GM21717 (cell line): ENCODE measurements at regions not wholly inside any gene's neighbourhood (a gene's known extent, or its start where the extent isn't known, plus 50 kb on each side); places are given as distances from the start of the nearest gene placed in this dataset.

Experiments
- ATAC-seq: cut with Tn5 transposase; IDR thresholded peaks from one replicate; pipeline ENCODE4 v1.9.1; 2021; ENCODE audit warnings: mild to moderate bottlenecking, moderate library complexity; ENCODE audit not compliant: unreplicated experiment

DNA sequence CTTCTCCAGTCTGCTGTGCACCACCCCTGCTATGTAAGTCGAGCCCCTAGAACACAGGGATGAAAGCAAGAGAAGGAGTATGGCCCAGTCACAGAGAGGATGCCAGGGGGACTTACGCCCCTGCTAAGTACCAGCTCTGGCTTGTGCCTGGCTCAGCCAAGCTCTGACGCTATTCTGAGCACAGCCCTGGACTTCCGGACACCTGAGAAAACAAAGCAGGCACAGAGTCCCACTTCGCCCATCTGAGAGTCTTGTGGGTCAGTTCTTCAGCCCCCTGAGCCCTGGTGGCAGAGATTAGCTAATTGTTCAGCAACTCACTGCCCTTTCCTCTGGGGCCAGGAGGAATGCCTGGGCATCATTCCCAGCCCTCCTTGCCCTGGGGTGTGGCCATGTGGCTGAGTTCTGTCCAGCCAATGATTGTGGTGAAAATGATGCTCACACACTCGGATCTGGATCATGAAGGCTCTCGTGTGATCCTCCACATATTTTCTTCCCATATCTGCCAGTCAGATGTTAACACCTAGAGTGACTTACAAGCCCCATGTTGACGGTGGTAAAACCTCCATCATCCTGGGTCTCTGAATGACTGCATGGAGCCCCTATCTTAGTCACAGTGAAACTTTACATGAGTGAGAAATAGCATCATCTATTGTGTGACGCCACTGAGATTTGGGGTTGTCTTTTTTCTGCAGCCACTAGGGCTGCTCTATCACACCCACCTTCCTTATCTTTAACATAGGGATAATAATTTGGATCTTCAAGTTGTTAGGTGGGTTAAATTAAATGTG is 105.7 kb downstream of the TPRA1 start:
- no peak for ATAC-seq

DNA sequence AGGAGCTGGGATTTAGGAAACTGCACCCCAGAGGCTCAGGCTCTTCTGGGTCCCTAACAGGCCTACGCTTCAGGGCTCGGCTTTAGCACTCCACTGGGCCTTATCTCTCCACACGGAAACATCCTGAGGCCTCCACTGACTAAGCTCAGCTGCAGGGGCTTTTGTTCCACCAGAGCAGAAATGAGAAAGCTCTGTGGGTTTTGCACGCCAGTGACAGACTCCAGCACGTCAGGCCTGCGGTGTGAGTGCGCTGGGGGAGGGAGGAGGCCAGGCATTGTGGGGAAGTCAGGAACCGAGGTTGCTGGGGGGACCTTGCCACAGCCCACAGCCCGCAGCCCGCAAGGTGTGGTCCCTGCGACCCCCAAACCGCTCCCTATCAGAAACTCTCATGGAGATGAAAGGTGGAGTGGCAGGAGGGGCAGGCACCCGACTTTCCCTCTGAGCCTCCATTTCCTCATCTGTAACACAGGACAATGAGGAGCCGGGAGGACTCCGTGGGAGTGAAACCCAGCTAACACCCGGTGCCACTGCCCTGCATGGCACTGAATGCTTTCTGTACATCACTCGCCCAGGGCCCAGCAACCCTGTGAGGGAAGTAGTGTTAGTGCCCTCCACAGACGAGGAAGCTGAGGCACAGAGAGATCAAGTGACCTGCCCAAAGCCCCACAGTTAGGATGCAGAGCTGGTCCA is 106.5 kb downstream of the TPRA1 start:
- ATAC-seq, result peak; percentile 74

DNA sequence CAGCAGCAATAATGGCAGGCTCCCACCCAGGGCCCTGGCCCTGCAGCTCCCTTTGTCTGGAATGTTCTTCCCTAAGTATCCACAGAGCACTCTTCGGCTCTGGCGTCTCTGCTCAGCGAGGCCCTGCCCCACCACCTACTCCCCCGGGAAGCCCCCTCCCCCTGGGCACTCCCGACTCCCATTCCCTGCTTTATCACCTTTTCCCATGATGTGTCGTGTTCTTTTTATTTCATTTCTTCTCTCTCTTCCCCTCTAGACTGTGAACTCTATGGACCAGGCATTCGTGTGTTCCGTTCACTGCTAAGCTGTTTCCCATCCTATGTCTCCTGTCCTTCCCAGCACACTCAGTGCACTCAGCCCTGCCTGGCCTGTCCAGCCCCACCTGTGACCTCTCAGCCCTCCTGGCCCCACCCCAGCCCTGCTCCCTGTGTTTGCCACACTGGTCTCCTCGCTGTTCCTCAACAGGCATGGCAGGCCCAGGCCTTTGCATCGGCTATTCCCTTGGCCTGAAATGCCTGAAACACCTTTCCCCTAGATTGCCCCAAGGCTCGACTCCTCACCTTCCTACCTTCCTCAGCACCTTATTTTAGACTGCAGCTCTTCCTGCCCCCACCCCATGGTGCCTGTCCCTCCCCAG is 107.4 kb downstream of the TPRA1 start:
- ATAC-seq, result no peak

DNA sequence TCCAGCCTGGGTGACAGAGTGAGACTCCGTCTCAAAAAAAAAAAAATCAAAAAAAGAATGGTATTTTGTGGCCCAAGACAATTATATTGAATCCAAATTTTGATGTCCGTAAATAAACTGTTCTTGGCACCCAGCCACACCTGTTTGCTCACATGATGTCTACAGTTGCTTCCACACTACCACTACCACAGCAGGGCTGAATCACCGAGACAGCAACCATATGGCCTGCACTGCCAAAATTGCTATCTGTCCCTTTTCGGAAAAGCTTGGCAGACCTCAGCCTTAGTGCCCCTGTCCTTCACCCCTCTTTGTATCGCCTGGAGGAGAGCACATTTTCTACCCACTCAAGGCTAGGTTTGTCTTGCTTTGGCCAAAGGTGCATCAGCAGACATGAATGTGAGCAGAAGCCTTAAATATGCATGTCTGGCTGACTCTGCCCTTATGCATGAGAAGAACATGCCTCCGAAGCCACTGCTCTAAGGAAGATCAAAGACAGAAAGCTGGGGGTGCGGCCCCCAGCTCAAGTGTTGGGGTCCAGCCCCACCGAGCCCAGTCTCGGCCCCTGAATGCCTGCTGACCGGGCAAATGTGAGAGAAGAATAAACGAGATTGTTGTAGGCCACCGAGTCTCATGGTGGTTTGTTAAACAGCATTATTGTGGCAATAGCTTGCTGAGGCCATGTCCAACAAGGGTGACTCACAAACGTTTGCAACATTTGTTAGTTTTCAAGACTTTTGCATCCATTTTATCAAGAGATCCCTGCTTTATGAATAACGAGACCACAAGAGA is 108.1 kb downstream of the TPRA1 start:
- no peak for ATAC-seq

DNA sequence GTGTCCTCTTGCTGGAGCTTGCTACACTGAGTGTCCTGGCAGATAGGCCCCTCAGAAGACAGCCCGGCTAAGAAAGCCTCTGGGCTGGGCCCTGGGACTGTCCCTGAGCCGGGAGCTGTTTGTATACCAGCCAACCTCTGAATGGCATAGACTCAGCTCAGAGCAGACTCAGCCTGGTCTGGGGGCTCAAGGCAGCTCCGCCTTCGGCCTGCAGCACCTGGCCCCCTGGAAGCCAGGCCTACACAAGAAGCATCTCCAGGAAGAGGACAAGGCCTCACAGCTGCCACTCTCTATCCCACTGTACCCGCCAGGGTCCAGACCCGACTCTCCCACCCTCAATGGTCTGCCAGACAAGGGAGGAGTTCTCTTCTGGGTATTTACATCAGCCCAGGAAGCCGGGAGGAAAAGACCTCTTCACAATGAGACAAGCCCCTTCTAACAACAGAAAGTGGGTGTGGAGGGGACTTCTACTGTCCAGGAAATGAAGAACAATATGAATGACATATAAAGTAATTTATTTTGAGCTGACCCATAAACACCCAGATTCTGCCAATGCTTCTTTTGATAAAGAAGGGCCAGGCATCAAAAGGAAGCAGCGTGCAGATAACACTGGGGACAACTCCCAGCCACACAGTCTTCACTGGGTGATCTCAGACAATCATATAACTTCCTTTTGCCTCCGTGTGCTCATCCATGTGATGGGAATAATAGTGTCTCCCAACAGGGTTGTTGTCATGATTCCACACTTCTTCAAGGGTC is 110.2 kb downstream of the TPRA1 start:
- ATAC-seq, result no peak

DNA sequence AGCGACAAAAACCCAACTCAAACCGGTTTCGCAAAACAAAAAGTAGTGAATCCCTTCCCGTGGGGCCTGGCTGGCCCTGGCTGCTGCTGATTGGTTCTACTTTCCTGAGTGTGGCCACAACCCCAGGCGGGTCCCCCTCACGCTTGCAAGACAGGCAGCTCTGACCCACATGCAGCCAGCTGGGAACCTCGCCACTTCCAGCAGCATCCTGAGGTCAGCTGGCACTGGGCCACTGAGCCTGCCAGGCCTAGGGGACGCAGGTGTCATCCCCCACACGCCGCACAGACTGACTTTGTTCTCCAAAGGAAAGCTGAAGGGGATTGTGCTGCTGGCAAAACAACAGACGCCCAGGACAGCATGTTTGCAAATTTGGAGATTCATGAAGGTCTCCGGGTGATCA is 111.1 kb downstream of the TPRA1 start:
- no peak for ATAC-seq

DNA sequence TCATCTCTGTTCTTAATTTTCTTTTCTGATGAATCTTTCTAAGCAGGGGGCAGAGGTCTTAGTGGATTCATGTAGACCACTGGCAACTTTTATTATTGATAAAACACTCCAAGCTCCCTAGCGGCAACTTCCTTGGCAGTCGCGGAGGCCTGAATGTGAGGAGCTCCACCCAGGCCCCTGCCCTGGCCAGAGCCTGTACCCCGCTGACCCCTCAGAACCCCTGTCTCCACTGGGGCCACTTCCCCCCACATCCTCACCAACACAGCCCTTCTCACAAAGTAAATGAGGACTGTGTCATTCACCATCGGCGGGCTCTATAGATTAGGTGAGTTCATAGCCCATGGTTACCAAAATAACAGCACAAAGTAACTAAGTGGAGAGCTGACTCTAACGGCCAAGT is 111.6 kb downstream of the TPRA1 start:
- ATAC-seq, result no peak

DNA sequence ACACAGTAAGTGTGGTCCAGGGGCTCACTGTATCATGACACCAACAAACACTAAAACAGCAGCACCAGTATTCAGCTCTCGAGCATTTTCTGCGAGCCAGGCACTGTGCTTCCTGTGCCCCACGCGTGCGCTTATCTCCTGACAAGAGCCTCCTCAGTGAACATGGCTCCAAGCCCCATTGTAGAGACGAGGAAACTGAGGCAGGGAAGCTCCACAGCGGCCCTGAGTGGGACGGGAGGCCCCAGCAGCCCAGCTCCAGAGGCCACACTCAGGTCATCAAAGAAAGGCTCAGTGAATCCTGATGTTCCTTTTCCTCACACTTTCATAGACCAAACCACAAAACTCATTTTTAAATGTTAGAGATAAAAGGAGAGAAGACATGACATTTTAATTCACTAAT is 113.1 kb downstream of the TPRA1 start:
- no peak for ATAC-seq

DNA sequence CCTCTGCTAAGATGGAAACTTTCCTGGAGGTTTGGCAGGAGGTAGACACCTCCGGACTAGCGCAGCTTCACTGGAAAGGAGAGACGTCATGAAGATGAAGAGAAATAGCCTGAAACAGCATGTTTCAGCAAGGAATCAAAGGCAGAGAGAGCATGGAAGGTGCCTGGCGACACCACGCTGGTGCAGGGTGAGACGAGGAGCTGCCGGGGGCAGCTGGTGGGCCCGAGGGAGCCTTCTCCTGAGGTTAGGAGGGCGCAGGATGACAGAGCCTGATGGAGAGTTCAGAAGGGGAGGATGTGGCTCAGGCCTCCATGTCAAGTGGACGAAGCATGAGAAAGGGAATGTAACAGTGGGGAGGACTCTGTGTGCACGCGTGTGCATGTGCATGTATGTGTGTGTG is 113.6 kb downstream of the TPRA1 start:
- no peak for ATAC-seq

DNA sequence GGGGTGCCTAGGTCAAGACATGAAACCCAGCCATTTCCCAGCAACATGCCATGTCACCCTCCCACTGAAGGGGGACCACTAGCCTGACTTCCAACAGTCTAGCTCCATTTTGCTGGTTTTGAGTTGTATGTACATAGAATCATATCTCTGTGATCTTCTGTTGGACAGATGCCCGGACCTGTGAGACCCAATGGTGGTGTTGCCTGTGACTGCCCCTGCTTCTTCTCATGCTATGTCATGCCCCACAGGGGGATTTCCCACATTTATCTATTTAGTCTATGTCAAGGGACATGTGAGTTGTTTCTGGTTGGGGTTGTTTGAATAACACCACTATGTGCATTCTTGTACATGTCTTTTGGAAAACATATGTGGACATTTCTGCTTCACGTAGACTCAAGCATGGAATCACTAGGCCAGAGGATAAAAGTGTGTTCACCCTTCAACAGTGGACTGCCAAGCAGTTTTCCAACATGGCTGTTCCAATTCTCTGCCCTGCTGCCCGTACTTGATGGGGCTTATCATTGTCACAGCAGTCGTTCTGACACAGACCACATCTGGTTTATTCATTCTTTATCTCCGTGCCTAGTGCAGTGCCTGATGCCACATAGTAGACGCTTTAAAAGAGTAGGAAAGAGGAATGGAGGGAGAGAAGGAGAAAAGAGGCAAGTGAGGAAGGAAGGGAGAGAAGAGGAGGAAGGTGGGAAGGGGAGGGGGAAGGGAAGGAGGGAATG is 114.4 kb downstream of the TPRA1 start:
- no peak for ATAC-seq

DNA sequence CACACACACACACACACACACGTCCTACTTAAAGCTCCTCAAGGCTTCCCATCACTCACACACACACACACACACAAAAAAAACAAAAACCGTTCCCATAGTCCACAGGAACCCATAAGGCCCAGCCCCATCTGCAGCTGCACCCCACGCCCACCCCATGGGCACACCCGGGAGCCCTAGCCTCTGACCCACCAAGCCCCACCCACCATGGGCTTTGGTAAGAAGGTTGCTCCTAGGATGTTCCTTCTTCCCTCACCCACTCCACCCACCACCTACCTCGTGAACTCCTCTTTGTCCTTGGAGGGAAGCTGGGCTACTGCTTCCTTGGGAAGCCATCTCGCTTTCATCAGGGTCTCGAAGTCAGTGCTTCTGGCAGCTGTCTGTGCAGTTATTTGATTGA is 115.1 kb downstream of the TPRA1 start:
- ATAC-seq, result no peak

DNA sequence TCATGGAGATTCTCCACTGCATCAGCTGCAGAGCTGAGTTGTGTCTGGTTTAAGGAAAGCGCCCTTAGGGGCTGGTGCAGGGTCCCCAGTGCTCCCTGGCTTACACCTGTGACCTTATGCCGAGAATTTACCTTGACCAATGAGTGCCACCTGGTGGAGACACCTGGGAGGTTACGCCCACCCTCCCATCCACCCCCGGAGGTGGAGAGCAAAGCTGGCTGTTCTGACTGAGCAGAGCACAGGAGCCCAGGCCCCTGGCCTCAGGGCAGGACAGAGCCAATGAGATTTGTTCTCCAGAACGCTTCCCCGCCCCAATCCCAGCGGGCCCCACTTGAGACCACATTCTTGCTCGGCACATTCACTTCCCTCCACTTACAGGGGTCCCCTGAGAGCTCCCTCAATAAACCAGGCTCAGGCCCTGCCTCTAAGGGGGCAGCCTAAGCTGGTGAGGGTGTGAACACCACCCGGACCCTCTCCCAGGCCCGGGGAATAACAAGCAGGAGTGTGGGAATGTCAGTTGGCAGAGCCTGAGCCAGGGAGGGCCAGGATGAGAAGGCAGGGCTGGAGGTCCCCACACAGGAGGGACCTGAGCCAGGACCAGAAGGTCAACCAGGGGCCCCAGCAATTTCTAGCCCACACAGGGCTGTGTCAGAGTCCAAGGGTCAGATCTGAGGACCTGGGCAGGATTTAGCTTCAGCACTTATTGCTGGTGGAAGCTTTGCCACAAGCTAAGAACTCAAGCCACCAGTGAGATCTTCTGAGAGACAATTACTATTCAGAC is 117.1 kb downstream of the TPRA1 start:
- no peak for ATAC-seq

DNA sequence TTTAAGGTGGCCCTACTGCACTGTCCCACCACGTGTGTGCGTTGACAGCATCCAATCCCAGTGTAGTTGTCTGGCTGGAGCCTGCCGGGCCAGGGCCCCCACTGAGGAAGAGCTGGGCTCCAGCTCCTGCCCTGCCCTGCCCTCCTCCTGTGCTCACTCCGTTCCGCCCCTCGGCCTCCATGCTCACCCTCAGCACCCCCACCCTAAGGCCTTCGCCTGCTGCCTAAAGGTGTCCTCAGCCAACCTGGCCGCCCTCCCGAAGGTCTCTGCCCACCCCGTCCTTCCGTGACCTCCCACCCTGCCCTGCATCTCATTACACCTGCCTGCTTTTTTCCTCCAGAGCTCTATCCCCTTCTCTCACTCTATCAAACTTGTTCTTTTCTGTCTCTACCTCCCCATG is 118.0 kb downstream of the TPRA1 start:
- no peak for ATAC-seq

DNA sequence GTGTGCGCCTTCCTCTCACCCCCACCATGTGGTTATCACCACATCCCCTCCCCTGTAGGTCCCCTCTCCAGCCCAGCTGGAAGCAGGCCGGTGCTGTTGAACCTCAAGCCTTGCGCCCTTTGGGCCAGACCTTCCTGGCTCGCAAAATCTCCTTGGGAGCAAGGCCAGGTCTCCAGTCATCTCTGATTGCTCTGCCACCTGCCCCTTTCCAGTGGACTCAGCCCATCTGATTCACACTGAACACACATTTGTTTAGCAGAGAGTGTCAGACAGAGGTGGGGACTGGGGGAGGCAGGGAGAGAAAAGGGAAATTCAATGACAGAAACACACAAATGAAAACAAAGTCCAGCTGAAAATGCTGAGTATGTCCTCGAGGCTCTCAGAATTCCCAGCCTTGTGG is 119.4 kb downstream of the TPRA1 start:
- no peak for ATAC-seq

DNA sequence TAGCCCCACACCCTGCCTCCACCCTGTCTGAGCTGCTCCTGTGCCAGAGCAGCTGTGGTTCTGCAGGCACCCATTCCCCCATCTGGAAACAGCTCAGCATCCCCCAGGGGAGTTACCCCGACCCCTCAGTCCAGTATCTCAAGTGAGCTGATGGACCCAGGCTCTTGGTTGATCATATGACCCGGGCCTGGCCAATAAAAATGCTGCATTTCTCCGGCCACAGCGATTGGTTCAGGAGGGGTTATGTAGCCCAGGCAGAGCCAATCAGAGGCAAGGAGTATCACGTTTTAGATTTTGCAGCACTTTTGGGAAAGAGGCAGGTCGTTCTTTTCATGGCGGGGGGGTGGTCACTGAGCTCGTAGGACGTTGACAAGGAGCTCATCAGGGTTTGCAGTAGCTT is 120.8 kb downstream of the TPRA1 start:
- no peak for ATAC-seq

DNA sequence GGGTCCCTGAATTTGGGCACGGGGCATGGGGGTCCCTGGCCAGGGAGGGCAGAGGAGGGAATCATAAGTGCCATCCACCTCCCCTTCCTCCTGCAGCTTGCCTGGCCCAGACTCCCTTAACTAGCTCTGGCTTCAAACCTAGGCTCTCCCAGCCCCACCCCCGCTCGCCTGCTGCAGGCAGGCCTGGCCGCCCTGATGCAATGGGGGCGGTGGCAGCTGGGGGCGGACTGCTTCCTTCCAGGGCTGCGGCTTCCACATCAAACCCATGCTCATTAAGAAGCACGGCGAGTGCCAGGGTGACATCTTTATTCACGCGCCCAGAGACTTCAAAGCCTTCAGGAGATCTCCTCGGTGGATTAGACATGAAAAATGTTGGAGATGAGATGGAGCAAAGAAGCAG is 123.1 kb downstream of the TPRA1 start:
- ATAC-seq, result no peak

DNA sequence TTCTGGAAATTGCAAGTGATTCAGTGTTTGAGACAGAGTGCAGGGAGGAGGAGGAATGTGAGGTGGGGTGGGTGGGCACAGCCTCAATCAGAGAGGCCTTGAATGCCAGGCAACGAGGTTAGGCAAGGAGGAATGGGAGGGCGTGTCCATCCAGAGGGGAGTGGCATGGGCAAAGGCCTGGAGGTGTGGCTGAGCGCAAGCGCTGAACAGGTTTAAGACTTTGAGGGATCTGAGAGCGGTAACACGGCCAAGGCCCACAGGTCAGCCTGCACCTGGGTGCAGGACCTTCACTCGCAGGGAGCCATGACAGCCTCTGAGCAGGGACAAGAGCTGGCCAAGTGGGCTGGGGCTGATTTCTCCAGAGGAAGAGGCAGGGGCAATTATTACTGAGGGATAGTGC is 125.9 kb downstream of the TPRA1 start:
- no peak for ATAC-seq

DNA sequence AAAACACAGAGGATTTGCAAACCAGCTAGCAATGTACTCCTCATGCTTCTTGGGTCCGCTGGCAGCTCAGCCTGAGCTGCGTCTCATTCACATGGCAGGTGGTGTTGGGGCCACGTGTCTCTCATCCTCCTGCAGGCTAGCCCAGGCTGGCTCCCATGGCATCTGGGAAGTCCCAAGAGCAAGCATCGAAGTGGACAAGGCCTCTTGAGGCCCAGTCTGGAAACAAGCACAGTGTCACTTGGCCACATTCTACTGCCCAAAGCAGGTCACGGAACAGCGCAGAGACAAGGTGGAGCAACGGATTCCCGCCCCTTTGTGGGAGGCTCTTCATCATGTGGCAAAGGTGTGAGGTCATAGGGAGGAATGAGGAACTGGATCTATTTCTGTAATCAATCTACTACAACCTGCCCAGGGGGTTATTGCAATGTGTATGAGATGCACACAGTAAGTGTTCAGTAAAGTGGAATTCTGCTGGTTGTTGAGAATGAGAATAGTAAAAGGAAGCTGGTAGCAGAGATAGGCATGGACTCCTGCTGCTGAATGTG is 128.3 kb downstream of the TPRA1 start:
- no peak for ATAC-seq
